Loucy (cell line): ENCODE measurements at regions not wholly inside any gene's neighbourhood (a gene's known extent, or its start where the extent isn't known, plus 50 kb on each side); places are given as distances from the start of the nearest gene placed in this dataset.

Experiments used
- H2AFZ ChIP-seq: fragments of 200-600 bp; sonication (generic); 2 replicates; pipeline ENCODE4 v1.6.0; 2016; ENCODE audit warnings: antibody characterized with exemption, mild to moderate bottlenecking, low read length, moderate library complexity
- H3F3A ChIP-seq: fragments of 200-600 bp; 2 replicates; pipeline ENCODE4 v1.6.0; 2016; ENCODE audit warnings: antibody characterized with exemption, low read depth, mild to moderate bottlenecking
- H3K27me3 ChIP-seq: fragments of 200-600 bp; sonication (generic); 2 replicates; pipeline ENCODE4 v1.6.1; 2014; ENCODE audit warnings: low read length, mild to moderate bottlenecking; ENCODE audit not compliant: insufficient read depth, poor library complexity, severe bottlenecking
- H3K36me3 ChIP-seq: fragments of 200-600 bp; sonication (generic); 2 replicates; pipeline ENCODE4 v1.6.1; 2016; ENCODE audit warnings: low read length; ENCODE audit not compliant: insufficient read depth
- H3K4me1 ChIP-seq: fragments of 200-600 bp; sonication (generic); 2 replicates; pipeline ENCODE4 v1.5.1; 2014; ENCODE audit warnings: low read length, mild to moderate bottlenecking; ENCODE audit not compliant: insufficient read depth, poor library complexity, severe bottlenecking
- H3K4me2 ChIP-seq: fragments of 200-600 bp; sonication (generic); 2 replicates; pipeline ENCODE4 v1.6.0; 2014; ENCODE audit warnings: antibody characterized with exemption, low read length, low read depth, mild to moderate bottlenecking; ENCODE audit not compliant: poor library complexity, severe bottlenecking
- H3K4me3 ChIP-seq: fragments of 200-600 bp; sonication (generic); 2 replicates; pipeline ENCODE4 v1.5.1; 2014; ENCODE audit warnings: low read length, mild to moderate bottlenecking, mixed read lengths; ENCODE audit not compliant: poor library complexity, severe bottlenecking
- H3K79me2 ChIP-seq: fragments of 200-600 bp; sonication (generic); 2 replicates; pipeline ENCODE4 v1.6.1; 2014; ENCODE audit warnings: low read length; ENCODE audit not compliant: insufficient read depth
- H3K9ac ChIP-seq: fragments of 200-600 bp; sonication (generic); 2 replicates; pipeline ENCODE4 v1.6.0; 2014; ENCODE audit warnings: mild to moderate bottlenecking, low read depth, low read length, moderate library complexity; ENCODE audit not compliant: poor library complexity, severe bottlenecking
- H3K9me2 ChIP-seq: fragments of 200-600 bp; sonication (generic); replicated peaks from 2 replicates; pipeline ENCODE4 v1.6.1; 2016; ENCODE audit warnings: low read depth, low read length, mixed read lengths
- H3K9me3 ChIP-seq: fragments of 200-600 bp; sonication (generic); 2 replicates; pipeline ENCODE4 v1.6.1; 2014; ENCODE audit warnings: mild to moderate bottlenecking, antibody characterized with exemption, low read length, low read depth; ENCODE audit not compliant: insufficient read depth
- H4K20me1 ChIP-seq: fragments of 200-600 bp; sonication (generic); 2 replicates; pipeline ENCODE4 v1.6.0; 2014; ENCODE audit warnings: antibody characterized with exemption, low read length, mild to moderate bottlenecking; ENCODE audit not compliant: insufficient read depth, poor library complexity, severe bottlenecking
- CTCF ChIP-seq: fragments of 200-600 bp; sonication (generic); conservative IDR thresholded peaks from 2 replicates; pipeline ENCODE4 v1.5.1; 2014; ENCODE audit warnings: mild to moderate bottlenecking, antibody characterized with exemption, low read length
- EZH2phosphoT487 ChIP-seq: fragments of 200-600 bp; IDR thresholded peaks from 2 replicates; pipeline ENCODE4 v1.6.1; 2018; ENCODE audit warnings: antibody characterized with exemption, mild to moderate bottlenecking, moderate library complexity, borderline replicate concordance

GRCh38 chr10:64977915-64978314 is 1456.7 kb downstream of the REEP3 start:
- H3K4me2 ChIP-seq, result no peak overlapping the region
- H3K27me3 ChIP-seq, result no peaks in the 10 kb centered on the region
- H3K4me3 ChIP-seq, result no peak overlapping the region
- no peak overlapping the region for H3K9ac ChIP-seq
- no peak overlapping the region for H2AFZ ChIP-seq
- H3K9me3 ChIP-seq, result no peaks in the 10 kb centered on the region
- no peaks in the 10 kb centered on the region for H3K36me3 ChIP-seq
- H4K20me1 ChIP-seq, result no peaks in the 10 kb centered on the region
- no peaks in the 10 kb centered on the region for H3K4me1 ChIP-seq
- no peak for TF ChIP-seq EZH2phosphoT487
- no peak for TF ChIP-seq CTCF
- H3K9me2 ChIP-seq, result no peaks in the 10 kb centered on the region
- H3K79me2 ChIP-seq, result no peaks in the 10 kb centered on the region
- no peaks in the 10 kb centered on the region for H3F3A ChIP-seq

- H4K20me1 ChIP-seq, result no peaks in the 10 kb centered on the region
These were observed 1475.7 kb downstream of the REEP3 start for GRCh38 chr10:64996886-64997285.

GRCh38 chr10:65010845-65011244 is 1489.6 kb downstream of the REEP3 start:
- no peak for TF ChIP-seq CTCF
- TF ChIP-seq EZH2phosphoT487, result no peak
- H2AFZ ChIP-seq, result no peak overlapping the region
- no peaks in the 10 kb centered on the region for H3K27me3 ChIP-seq
- H3K36me3 ChIP-seq, result no peaks in the 10 kb centered on the region
- H4K20me1 ChIP-seq, result no peaks in the 10 kb centered on the region
- H3K9me3 ChIP-seq, result no peaks in the 10 kb centered on the region
- no peaks in the 10 kb centered on the region for H3K79me2 ChIP-seq
- no peak overlapping the region for H3K9ac ChIP-seq
- no peak overlapping the region for H3K4me2 ChIP-seq
- H3K4me3 ChIP-seq, result no peak overlapping the region
- H3K9me2 ChIP-seq, result no peaks in the 10 kb centered on the region
- H3K4me1 ChIP-seq, result no peaks in the 10 kb centered on the region
- H3F3A ChIP-seq, result no peaks in the 10 kb centered on the region

More at GRCh38 chr10:64996886-64997285, 1475.7 kb downstream of the REEP3 start:
- Histone ChIP-seq H3K9ac (no peak overlapping the region), H3K4me2 (no peak overlapping the region), H3K4me3 (no peak overlapping the region), H3K4me1 (no peaks in the 10 kb centered on the region), H3K9me3 (no peaks in the 10 kb centered on the region), H2AFZ (no peak overlapping the region), H3F3A (no peaks in the 10 kb centered on the region), H3K9me2 (no peaks in the 10 kb centered on the region), H3K79me2 (no peaks in the 10 kb centered on the region), H3K27me3 (no peaks in the 10 kb centered on the region), H3K36me3 (no peaks in the 10 kb centered on the region)
- TF ChIP-seq EZH2phosphoT487 (no peak), CTCF (no peak)
